NCI-H526 (cell line): ENCODE measurements at regions not wholly inside any gene's neighbourhood (a gene's known extent, or its start where the extent isn't known, plus 50 kb on each side); places are given as distances from the start of the nearest gene placed in this dataset.

Experiments
- DNase-seq, 2 experiments: peaks; one replicate each; lab custom pipeline; 2025; lab: John Stamatoyannopoulos, UW

DNA sequence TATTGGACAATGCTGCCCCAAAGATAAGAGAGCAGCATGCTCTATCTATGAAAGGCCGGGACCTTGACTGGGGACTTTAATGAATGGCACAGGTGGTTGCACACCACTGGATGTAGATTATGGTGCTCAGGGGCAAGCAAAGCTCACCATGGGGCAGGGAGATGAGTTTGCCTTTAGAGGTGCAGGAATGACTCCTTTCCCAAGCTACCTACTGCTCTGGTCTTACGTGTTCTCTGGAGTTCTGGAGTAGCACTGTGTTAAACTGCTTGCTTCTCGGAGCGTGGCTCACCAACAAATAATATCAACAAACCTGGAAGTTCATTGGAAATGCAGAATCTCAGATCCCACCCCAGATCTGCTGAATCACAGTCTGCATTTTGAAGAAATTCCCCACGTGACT, 445.3 kb downstream of the RPS24 start:
- no peak for DNase-seq

DNA sequence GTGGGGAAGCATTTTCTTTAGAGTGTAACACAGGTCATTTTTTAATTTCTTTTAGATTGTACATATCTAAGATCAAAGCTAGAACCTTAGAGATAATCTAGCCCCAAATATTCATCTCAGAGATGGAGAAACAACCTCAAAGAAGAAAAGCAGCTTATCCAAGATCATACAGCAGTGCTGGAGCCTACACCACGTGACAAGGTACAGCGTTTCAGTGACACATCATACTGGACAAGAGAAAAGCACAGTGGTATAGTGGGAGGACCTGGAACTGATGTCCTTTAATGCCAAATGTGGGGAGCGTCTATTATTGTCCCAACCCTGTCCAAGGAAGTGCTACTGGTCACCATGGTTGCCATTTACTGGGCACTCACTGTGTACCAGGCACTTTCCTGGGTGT, 445.8 kb downstream of the RPS24 start:
- DNase-seq, result no peak

DNA sequence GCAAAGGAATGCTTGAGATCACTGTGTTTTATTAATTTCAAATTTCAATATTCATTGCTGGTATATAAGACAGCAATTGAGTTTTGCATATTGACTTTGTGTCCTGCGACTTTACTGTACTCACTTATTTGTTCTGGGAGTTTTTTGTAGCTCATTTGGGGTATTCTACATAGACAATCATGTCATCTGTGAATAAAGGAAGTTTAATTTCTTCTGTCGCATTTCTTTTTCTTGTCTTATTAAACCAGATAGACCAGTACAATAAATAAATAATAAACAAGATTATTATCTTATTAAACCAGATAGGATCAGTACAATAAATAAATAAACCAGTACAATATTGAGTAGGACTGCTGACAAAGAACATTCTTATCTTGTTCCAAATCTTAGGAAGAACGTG, 448.2 kb downstream of the RPS24 start:
- DNase-seq, result no peak

DNA sequence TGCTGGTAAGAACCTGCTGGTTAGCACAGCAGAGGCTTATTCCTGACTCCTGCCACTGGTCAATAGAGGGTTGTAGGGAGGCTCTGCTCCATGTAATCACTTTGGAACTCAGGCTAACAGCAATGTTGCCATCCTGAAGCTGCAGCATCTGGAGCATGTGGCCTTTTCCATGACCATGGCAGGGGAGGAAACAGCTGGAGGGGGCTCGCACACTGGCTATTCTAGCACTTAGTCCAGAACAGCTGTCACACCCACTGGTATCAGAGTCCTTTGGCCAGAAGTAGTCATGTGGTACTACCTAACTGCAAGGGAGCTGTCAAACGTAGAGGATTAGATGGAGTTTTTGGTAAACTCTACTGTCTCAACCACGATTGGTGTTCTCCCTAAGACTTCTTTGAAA, 450.0 kb downstream of the RPS24 start:
- no peak for DNase-seq

DNA sequence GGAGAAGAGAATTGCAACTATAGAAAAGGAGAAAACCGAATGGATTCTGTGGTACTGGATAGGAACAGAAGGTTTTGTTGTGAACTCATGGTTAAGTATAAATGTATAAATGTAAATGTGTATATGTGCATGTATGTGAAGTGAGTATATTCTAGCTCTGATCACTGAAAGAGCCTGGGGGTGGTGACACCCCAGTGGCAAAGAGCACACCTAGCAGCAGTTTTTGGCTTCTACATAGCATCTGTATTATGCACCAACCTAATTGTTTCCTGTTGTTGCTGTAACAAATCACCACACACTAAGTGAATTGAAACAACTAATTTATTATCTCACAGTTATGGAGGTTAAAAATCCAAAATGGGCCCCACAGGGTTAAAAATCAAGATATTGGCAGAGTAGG, 455.4 kb downstream of the RPS24 start:
- DNase-seq, result no peak

DNA sequence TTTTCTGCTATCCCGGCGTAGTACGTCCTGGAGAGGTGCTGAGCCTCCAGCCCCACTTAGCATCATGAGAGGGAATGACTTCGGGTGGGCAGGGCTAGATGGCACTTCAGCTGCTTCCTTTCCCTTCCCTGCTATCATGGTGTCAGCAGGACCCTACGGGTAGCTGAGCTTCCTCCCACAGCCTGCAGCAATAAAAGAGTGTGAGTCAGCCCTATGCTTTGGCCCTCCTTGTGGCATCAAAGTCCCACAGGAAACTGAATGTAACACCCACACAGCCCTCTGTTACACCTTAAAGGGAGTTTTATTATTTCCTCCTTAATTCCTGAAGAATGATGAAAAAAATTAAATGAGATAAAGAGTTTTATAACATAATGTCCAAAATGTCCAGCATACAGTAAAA, 458.1 kb downstream of the RPS24 start:
- DNase-seq, result no peak

DNA sequence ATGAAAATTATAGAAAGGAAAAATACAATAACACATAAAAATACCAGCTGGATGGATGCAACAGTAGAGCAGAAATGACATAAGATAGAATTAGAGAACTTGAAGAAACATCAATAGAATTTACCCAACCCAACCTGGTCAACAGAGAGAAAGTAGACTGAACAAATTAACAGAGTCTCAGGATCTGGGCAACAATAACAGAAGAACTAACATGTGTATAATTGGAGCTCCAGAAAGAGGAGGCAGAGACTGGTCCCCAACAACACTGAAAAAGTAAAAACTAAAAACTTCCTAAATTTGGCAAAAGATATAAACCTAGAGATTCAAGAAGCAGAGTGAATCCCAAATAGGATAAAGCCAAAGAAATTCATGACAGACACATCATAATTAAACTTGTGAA, 458.8 kb downstream of the RPS24 start:
- no peak for DNase-seq

DNA sequence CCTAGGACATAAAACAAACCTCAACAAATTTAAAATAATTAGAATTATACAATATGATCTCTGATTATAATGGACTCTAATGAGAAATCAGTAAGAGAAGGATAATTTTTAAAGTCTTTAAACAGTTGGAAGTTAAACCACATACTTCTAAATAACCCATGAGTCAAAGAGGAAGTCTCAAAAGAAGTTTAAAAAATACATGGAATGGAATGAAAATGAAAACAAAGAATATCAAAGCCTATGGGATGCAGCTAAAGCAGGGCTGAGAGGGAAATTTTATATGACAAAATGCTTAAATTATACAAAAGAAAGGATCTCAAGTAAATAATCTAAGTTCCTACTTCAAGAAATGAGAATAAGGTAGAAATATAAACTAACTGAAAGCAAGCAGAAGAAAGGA, 460.5 kb downstream of the RPS24 start:
- no peak for DNase-seq

DNA sequence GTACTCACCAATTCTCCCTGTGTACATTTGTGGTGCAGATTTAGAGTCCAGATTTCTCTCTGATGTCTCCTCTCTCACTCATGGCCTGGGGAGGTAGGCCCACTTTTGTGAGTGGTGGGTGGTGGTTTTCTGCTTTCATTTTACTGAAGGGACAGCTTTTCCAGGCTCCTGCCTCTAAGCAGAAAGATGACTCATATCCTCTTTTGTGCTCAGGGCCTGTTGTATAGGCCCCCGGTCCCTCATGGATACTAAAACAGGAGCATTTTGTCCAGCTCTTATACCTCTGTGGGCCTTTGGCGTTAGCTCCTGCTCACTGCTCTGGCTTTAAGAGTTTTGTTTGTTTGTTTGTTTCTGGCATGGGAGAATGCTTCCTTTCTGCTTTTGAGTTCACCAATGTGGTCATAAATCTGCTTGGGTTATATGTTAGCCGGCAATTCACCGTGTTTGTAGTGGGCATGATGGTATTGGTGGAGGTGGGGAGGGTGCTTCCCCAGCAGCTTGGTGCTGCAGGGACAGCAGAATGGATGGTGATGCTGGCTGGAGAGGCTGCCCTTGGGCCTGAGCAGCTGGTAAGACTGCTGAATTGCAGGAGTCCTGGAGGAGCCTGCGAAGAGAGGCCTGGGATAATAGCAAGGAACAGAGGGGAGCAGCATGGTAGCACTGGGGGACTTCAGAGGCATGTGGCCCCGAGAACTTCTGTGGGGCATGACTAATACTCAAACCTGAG, 468.7 kb downstream of the RPS24 start:
- DNase-seq, result no peak

DNA sequence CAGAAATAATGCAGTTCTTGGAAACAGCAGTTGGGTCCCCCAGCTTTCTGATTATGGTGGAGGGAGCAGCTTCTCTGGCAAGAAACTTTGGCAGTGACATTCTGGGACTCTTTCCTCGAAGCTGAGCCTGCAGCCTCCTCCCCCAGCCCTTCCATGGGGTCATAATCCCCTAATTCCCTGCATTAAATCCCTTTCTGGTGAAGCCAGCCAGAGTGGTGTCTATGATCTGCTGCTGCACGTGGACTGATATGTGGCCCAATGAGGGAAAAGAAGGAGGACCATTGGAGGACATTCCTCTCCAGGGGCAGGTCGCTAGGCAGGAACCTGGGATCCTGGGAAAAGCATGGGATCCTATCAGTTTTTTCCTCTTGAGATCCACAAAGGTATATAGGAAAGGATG, 470.5 kb downstream of the RPS24 start:
- DNase-seq, result no peak

DNA sequence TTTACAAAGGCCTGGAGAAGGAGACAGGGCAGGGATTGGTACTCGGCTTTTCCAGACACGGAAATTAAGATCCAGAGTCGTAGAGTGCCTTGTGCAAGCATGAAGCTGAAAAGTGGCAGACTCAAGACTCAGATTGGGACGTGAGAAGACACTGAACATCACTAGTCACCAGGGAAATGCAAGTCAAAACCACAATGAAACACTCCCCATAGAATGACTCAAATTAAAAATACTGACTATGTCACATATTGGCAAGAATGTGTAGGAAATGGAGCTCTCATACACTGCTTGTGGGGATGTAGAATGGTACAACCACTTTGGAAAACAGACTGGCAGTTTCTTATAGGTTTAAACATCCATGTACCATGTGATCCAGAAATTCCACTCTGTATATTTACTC, 472.0 kb downstream of the RPS24 start:
- DNase-seq, result no peak

DNA sequence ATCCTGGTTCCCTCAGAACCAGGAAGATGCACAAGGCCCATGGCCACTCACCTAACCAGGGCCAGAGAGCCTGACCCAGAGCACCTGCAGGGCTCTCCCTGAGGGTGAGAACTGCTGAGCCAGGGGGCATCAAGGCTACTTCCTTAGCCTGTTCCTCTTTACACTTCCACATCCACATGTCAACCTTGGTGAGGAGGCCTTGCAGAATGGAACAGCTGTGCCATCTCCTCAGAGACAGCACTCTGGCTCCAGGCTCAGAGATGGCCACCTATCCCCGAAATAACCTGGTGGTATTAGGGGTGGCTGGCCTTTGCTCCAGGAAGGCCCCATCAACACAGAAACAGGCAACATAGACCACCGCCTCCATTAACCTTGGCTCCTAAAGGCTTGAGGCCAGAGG, 473.0 kb downstream of the RPS24 start:
- DNase-seq, result no peak

DNA sequence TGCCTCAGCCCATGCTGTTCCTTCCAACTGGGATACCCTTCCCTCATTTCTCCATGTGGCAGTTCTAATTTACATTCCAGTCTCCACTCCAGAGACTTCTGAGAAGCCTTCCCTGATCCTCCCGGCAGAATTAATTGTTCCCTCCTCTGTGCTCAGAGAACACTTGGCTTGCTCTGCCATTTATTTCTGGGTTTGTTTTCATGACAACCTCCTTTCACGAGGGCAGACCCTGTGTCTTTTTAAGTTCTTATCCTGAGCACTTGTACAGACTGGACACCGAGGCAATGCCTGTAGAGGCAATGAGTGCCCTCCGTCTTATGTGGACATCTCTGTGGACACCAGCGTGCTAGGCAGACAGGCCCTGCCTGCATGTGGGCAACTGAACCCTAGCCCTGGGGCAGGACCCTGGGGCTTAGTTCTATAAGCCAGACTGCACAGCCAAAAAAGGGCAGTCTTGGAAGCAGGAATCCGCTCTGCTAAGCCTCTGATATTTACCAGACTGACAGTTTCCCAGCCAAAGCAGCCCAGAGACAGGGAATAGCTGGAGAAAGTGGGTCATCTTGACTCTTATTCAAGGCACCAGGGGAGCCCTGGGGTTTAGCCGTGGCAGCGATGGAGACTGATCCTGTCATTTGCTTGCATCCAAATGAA, 474.0 kb downstream of the RPS24 start:
- DNase-seq, result no peak

DNA sequence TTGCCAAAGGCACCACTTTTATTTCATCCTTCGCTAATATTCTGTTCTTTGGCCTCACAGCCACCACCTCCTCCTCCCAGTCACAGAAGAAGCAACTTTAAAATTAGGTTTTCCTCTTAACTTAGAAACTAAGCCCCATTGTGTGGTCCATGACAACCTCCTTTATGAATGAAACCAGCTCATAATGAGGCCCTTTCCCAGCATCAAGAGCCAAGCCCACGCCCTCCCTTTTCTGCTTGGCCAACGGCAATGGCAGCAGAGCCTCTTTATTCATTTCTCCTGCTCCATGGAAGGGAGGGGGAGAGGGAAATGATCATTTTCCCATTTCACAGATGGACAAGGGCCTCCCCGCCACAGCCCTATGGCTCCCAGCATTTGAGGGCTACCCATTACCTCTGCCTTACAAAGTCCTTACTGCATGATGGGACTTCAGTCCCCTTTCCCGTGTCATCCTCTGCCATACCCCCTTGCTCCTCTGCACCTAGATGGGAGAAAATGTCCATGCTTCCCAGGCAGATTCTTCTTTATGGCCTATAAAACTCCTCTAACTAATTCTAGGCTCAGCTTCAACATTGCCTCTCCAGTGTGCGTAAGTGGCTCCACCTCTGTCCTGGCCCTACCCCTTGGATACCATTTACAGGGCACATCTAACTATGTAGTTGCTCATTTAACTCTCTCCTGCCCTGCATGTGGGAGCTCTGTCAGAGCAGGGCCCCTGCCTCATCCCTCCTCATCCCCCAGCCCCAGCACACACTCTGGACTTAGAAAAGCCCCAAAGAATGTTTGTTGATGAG, 475.5 kb downstream of the RPS24 start:
- no peak for DNase-seq

DNA sequence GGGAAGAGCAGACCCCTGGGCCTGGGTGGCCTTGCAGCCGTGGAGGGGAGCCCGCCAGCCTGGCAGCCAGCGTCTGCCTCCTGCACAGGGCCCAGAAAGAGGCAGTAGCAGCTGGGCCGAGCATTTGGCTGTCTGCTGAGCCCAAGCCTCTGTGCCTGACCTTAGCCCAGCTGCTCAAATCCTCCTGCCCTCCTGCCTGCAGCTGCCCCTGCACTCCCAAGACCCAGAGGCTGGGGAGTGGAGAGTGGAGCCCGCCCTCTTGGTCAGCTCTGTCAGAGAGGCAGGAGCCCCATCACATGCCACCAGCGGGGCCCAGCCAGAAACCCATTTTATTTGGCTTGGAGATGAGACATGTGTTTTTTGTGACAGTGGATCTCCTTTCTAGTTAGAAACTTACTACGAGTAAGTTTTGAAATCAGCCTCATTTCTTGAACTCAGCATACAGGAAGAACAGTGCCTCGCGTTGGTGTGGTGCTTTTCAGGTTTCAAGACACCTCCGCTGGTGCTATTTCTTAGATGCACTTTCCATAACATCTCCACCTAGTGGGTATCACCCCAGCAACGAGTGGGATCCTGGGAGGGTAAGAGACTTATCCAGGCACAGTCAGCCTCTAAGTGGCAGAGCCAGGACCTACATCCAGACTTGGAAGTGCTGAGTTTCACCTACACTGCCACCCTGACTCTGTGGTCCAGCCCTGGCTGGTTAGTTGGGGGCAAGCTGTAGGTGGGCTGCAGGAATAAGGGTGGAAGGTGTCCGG, 477.1 kb downstream of the RPS24 start:
- DNase-seq, result no peak

DNA sequence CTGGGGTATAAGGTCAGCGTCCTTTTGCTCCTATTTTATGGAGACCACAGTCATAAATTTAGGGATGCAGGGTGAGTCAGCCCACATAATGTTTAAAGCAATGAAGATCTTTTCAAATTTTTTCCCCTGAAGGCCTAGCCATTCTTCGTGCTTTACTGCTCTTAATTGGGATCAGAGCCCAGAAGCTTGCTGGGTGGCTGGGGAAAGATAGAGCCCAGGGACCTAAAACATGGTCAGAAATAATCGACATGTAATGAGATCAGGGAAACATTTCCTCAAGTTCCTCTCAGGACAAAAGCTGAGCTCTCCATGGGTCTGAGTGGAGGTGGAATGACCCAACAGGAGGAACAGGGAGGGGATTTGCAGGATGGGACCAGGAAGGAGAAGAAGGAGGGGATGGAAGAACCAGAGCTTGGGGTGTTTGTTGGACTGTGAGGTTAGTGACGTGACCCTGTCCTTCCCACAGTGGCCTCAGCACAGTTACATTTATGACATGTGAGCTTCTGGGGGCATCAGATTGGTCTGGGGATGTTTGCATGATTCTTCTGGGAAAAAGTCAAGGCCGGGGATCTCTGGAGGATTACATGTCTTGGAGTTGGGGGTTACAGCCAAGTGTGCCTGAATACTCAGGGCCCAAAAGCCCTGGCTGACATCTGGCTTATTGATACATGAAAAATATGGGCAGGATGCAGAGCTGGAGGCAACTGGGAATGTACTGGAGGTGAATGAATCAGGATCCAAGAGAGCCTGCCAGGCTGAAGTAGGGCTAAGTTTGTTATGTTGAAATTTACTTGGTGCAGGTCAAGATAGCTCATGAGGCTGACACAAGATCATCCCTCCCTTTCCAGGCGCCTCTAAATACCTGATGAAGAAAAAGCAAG, 477.9 kb downstream of the RPS24 start:
- DNase-seq, result no peak

DNA sequence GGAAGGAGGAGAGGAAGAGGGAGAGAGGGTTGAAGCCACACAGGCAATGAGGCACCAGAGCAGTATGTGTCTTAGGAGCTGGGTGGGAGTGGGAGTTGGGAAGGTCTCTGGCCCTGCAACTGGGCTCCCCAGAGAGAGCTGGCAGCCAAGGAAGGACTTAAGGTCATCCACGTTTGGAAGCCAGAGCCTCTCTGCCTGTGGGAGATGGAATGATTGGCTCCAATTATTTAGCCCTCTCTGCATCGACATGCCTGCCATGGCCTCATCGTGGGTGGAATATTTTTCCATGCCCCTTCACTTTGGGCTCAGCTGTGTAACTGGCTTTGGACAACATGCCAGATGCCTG, 478.5 kb downstream of the RPS24 start:
- DNase-seq, result no peak

DNA sequence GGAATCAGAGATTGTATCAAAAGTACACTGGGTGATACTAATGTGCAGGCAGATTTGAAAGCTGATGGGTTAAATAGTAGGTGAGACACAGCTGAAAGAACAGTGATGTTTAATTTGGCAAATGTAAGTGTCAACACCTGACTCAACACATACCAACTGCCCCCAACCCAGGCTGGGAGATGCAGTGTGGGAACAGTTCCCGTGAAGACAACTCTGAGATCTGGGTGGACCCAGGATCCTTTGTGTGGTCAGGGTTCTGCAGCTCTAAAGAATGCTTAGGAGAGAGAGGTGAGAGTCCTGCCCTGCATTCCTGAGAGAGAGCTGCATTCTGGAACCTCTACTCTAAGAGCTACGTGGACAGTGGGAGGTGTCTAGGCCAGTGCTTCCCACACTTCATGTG, 479.7 kb downstream of the RPS24 start:
- DNase-seq, result no peak

DNA sequence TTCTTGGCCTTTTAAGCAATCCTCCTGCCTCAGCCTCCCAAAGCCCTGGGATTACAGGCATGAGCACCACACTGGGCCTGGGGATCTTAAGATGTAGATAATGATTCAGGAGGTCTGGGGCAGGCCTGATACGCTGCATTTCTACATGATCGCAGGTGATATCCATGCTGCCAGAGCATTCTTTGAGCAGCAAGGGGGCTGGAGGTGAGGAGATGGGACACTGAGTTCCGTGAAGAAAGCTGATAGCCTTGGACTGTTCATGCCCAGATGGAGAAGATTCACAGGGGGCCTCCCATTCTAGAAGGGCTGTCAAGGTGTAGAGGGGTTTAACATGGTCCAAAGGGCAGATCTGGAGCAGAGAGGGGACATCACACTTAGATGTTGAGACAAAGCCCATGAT, 480.3 kb downstream of the RPS24 start:
- no peak for DNase-seq

DNA sequence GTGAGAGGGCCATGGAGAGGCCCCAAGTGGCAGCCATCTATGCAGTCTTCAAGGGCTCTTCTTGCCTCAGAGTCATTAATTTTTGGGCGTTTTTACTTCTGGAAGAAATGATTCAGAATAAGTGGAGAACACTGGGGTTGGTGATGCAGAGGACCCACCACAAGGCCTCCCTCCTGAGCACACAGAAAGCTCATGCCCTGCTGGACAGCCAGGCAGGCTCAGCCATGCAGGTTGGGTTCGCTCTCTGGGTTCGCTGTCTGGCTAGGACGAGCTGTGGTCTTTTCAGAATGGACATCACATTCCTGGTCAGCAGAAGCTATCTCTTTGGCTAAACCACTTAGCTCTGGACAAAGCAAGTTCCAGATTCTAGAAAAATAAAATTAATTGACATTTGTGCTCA, 480.8 kb downstream of the RPS24 start:
- no peak for DNase-seq

DNA sequence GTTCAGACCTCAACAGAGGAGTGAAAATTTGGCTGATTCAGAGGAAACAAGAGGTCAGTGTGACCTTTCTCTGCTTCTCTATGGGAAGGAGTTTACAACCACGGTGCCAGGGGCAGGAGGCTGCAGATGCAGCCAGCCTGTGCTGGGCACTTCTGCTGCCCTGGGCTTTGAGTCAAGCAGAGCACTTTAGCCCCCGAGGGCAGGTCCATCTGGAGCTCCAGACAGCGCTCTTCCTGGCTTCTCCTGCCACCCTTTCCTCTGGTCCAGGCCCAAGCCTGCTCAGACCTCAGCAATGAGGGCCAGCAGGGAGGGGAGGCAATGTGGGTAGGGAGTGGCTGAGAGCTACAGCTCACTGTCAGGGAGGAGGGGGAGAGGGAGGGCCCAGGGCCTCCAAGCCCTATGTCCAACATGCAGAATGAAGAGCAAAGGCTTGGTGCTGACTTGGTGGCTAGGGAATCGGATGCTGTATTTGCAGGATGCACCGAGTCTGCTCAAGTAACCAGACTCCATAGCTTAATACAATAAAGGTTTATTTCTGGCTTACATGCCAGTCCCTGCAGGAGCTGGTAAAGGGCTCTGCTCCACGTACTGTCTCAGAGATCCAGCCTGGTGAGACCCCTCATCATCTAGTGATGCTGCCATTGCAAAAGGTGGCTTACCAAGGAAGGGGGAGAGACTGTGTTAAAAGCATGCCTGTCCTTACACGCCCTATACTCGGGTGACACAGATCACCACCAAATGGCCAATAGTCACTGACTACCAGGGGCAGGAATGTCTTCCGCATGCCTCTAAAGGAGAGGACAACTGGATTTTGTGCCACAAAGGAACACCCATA, 481.6 kb downstream of the RPS24 start:
- no peak for DNase-seq
